ENCODE measurements at regions not wholly inside any gene's neighbourhood (a gene's known extent, or its start where the extent isn't known, plus 50 kb on each side); places are given as distances from the start of the nearest gene placed in this dataset.
"Not testable (repeated sequence)": the region's sequence is repeated elsewhere in the genome, so short reads cannot be mapped to it uniquely, and the experiment has no call there.

GRCh38 chr12:59484575-59484974 lies 111.3 kb upstream of the SLC16A7 start:
- TF ChIP-seq CTCF (conservative IDR thresholded peaks at IDR 0.05; ENCODE audit: low read length): no peak
- H3K4me3 ChIP-seq (ENCODE audit: low read length): no peak overlapping the region
- DNase-seq (ENCODE audit: low read depth): no peak

GRCh38 chr12:59474236-59474635 lies 121.6 kb upstream of the SLC16A7 start:
- DNase-seq (ENCODE audit: low read depth); H3K4me3 ChIP-seq (ENCODE audit: low read length): not testable (repeated sequence)

- no peak overlapping the region for H3K4me3 ChIP-seq (ENCODE audit: low read length)
- TF ChIP-seq CTCF (conservative IDR thresholded peaks at IDR 0.05; ENCODE audit: low read length): no peak
- DNase-seq (ENCODE audit: low read depth): no peak
Measured at GRCh38 chr12:59472273-59472672, 123.6 kb upstream of the SLC16A7 start.

- TF ChIP-seq CTCF (conservative IDR thresholded peaks at IDR 0.05; ENCODE audit: low read length): no peak
- peak; percentile 42 for DNase-seq (ENCODE audit: low read depth)
- H3K4me3 ChIP-seq (ENCODE audit: low read length): no peak overlapping the region
Measured at GRCh38 chr12:59459966-59460660, 135.7 kb upstream of the SLC16A7 start.

- peak; percentile 38 for DNase-seq (ENCODE audit: low read depth)
Measured at GRCh38 chr12:59453475-59453874, 142.4 kb upstream of the SLC16A7 start.

GRCh38 chr12:59452746-59453145 lies 143.1 kb upstream of the SLC16A7 start:
- DNase-seq (ENCODE audit: low read depth): peak; percentile 62
- no peak overlapping the region for H3K4me3 ChIP-seq (ENCODE audit: low read length)
- TF ChIP-seq CTCF (conservative IDR thresholded peaks at IDR 0.05; ENCODE audit: low read length): no peak

More at GRCh38 chr12:59453475-59453874, 142.4 kb upstream of the SLC16A7 start:
- no peak for TF ChIP-seq CTCF (conservative IDR thresholded peaks at IDR 0.05; ENCODE audit: low read length)
- no peak overlapping the region for H3K4me3 ChIP-seq (ENCODE audit: low read length)

- peak; percentile 86 for DNase-seq (ENCODE audit: low read depth)
- no peak overlapping the region for H3K4me3 ChIP-seq (ENCODE audit: low read length)
- TF ChIP-seq CTCF (conservative IDR thresholded peaks at IDR 0.05; ENCODE audit: low read length): no peak
Measured at GRCh38 chr12:59452259-59452658, 143.6 kb upstream of the SLC16A7 start.

All from AG10803 (cell line).